ENCODE measurements at regions not wholly inside any gene's neighbourhood (a gene's known extent, or its start where the extent isn't known, plus 50 kb on each side); places are given as distances from the start of the nearest gene placed in this dataset.
"Not testable (repeated sequence)": the region's sequence is repeated elsewhere in the genome, so short reads cannot be mapped to it uniquely, and the experiment has no call there.

- DNase-seq (ENCODE audit: low read depth in 2 of 2) = no peak
Measured at GRCh38 chr21:35504277-35504676, 455.2 kb upstream of the RUNX1 start.

- DNase-seq (ENCODE audit: low read depth in 2 of 2) = no peak
Measured at GRCh38 chr21:35503671-35504070, 454.6 kb upstream of the RUNX1 start.

- DNase-seq (ENCODE audit: low read depth in 2 of 2) = no peak
Measured at GRCh38 chr21:35502821-35503220, 453.7 kb upstream of the RUNX1 start.

- DNase-seq (ENCODE audit: low read depth in 2 of 2) = not testable (repeated sequence)
Measured at GRCh38 chr21:35497522-35497921, 448.4 kb upstream of the RUNX1 start.

- DNase-seq (ENCODE audit: low read depth in 2 of 2) = no peak
Measured at GRCh38 chr21:35491920-35492678, 443.0 kb upstream of the RUNX1 start.

GRCh38 chr21:35491114-35491513 is 442.0 kb upstream of the RUNX1 start:
- DNase-seq (ENCODE audit: low read depth in 2 of 2) = no peak

GRCh38 chr21:35489389-35489980 is 440.4 kb upstream of the RUNX1 start:
- no peak for DNase-seq (ENCODE audit: low read depth in 2 of 2)

- no peak for DNase-seq (ENCODE audit: low read depth in 2 of 2)
Measured at GRCh38 chr21:35488946-35489345, 439.8 kb upstream of the RUNX1 start.

- no peak for DNase-seq (ENCODE audit: low read depth in 2 of 2)
Measured at GRCh38 chr21:35485364-35485763, 436.3 kb upstream of the RUNX1 start.

GRCh38 chr21:35484851-35485250 is 435.7 kb upstream of the RUNX1 start:
- DNase-seq (ENCODE audit: low read depth in 2 of 2) = no peak

GRCh38 chr21:35484032-35484431 is 434.9 kb upstream of the RUNX1 start:
- no peak for DNase-seq (ENCODE audit: low read depth in 2 of 2)

GRCh38 chr21:35482933-35483662 is 434.0 kb upstream of the RUNX1 start:
- no peak for DNase-seq (ENCODE audit: low read depth in 2 of 2)

- DNase-seq (ENCODE audit: low read depth in 2 of 2) = no peak
Measured at GRCh38 chr21:35482096-35482495, 433.0 kb upstream of the RUNX1 start.

- no peak for DNase-seq (ENCODE audit: low read depth in 2 of 2)
Measured at GRCh38 chr21:35481005-35481404, 431.9 kb upstream of the RUNX1 start.

- DNase-seq (ENCODE audit: low read depth in 2 of 2) = no peak
Measured at GRCh38 chr21:35479529-35479928, 430.4 kb upstream of the RUNX1 start.

- no peak for DNase-seq (ENCODE audit: low read depth in 2 of 2)
Measured at GRCh38 chr21:35479065-35479448, 430.0 kb upstream of the RUNX1 start.

GRCh38 chr21:35478161-35479064 is 429.3 kb upstream of the RUNX1 start:
- DNase-seq (ENCODE audit: low read depth in 2 of 2) = no peak

- no peak for DNase-seq (ENCODE audit: low read depth in 2 of 2)
Measured at GRCh38 chr21:35477622-35478021, 428.5 kb upstream of the RUNX1 start.

- DNase-seq (ENCODE audit: low read depth in 2 of 2) = no peak
Measured at GRCh38 chr21:35476621-35477395, 427.7 kb upstream of the RUNX1 start.

GRCh38 chr21:35475762-35476161 is 426.7 kb upstream of the RUNX1 start:
- no peak for DNase-seq (ENCODE audit: low read depth in 2 of 2)

- no peak for DNase-seq (ENCODE audit: low read depth in 2 of 2)
Measured at GRCh38 chr21:35475009-35475408, 425.9 kb upstream of the RUNX1 start.
